GM12872 (cell line): ENCODE measurements at regions not wholly inside any gene's neighbourhood (a gene's known extent, or its start where the extent isn't known, plus 50 kb on each side); places are given as distances from the start of the nearest gene placed in this dataset.

Experiments
- CTCF ChIP-seq: IDR thresholded peaks from 3 replicates; pipeline ENCODE4 v1.5.1; 2011; ENCODE audit warnings: low read depth, mild to moderate bottlenecking, low read length, moderate library complexity; ENCODE audit not compliant: insufficient read depth

- no peak for TF ChIP-seq CTCF
These were observed 1690.7 kb upstream of the CDH9 start for GRCh38 chr5:28729067-28729466.

GRCh38 chr5:28726815-28727214 is 1688.4 kb upstream of the CDH9 start:
- TF ChIP-seq CTCF: no peak

GRCh38 chr5:28725001-28725400 is 1686.6 kb upstream of the CDH9 start:
- no peak for TF ChIP-seq CTCF

- TF ChIP-seq CTCF: no peak
These were observed 1676.7 kb upstream of the CDH9 start for GRCh38 chr5:28714907-28715698.

GRCh38 chr5:28710360-28710759 is 1672.0 kb upstream of the CDH9 start:
- TF ChIP-seq CTCF: no peak

GRCh38 chr5:28708472-28708871 is 1670.1 kb upstream of the CDH9 start:
- no peak for TF ChIP-seq CTCF

- TF ChIP-seq CTCF: no peak
These were observed 1669.3 kb upstream of the CDH9 start for GRCh38 chr5:28707706-28708105.
